Activated T-cell treated with anti-CD3 and anti-CD28 coated beads for 48 hours (primary cell): ENCODE measurements at regions not wholly inside any gene's neighbourhood (a gene's known extent, or its start where the extent isn't known, plus 50 kb on each side); places are given as distances from the start of the nearest gene placed in this dataset.

Experiments used
- DNase-seq: peaks from one replicate; pipeline ENCODE4 v3.0.0-alpha.2; 2020; ENCODE audit warnings: low read depth

DNA sequence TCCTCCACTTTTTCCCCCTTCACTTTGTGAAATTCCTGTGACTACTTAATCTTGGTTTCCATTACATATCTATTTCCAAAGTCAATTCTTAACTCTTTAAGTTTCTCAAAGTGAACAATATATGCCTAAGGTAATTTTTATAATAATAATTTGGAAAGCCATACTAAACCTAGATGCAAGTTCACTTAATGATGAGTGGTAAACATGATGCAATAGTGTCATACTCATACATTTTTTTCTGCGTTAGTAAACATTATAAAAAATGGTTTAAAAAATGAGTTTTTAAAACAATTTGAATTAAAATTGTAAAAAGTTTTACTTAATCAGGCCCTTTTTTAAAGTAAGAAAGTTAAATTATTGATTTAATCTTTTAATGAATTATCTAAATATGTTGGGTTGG, 659.4 kb upstream of the FZD8 start:
- no peak for DNase-seq

GRCh38 chr10:36301139-36301538, 659.0 kb upstream of the FZD8 start:
- no peak for DNase-seq

GRCh38 chr10:36283827-36284226, 641.7 kb upstream of the FZD8 start:
- DNase-seq = no peak

- DNase-seq = no peak
These were observed 639.8 kb upstream of the FZD8 start for GRCh38 chr10:36281831-36282331.

- no peak for DNase-seq
These were observed 638.9 kb upstream of the FZD8 start for GRCh38 chr10:36280890-36281499.

GRCh38 chr10:36280321-36280741, 638.2 kb upstream of the FZD8 start:
- DNase-seq = no peak

DNA sequence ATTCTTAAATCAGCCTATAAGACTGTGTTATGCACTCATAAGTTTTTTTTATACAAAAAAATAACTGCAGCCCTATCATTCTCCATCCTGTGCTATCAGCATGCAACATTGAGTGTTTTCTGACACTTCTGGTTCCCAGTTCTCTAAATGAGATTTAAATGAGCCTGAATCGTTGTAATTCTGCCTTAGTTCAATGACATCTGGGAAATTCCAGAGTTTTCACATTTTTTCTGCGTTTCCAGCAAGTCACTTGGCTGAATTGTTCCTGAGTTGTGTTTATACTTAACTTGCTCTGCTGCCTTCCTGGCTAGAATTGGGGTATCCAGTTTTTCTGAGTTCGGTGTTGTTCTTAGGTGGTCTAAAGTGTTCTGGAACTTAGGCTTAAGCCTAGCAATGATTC, 636.1 kb upstream of the FZD8 start:
- no peak for DNase-seq

DNA sequence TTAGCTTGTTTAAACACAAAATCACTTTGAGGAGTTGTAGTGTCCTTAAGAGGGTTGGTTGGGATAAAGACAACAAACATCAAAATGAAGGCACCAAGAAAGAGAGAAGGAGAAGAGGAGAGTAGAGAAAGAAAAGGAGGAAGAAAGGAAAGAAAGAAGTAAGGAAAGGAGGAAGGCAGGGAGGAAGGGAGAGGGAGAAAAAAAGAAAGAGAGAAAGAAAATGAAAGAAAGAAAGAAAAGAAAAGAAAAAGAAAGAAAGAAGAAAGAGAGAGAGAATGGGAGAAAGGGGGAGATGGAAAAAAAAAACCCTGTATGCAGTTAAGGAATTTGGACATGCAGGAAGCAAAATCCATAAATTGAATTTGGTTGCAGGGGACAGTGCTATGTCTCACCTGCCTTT, 635.4 kb upstream of the FZD8 start:
- DNase-seq = no peak

GRCh38 chr10:36271627-36272340, 629.7 kb upstream of the FZD8 start:
- DNase-seq = no peak

DNA sequence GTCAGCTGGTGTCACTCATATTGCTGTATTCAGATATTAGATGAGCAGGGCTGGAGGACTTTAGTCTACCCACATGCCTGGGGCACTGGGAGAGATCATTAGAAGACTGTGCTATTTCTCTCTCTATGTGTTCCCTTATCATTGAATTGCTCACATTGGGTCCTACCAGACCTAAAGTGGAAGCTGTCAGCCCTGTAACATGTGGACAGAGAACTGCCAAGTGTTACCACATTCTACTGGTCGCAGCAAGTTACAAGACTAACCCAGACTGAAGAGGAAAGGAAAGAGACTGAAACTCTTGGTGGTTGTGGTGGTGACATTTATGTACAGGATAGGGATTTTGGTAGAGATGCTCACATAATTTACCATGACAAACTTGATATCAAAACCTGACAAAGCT, 627.1 kb upstream of the FZD8 start:
- DNase-seq = no peak

DNA sequence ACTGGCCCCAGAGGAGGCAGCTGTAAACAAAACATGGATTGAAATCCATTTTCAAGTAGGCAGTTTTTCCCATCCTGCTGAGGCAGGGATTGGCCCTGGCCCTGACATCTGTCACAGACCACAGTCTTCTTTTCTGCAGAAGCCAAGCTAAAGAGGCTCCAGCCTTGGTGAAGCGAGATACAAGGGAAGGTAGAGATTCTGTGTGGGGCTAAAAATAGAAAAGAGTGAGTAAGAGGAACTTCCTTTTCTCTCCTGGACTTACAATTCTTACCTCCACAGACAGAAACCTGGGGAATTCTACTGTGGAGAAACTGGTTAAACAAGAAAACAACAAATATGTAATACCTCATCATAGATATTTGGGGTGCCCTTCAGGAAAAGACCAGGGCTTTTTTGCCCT, 624.8 kb upstream of the FZD8 start:
- no peak for DNase-seq

DNA sequence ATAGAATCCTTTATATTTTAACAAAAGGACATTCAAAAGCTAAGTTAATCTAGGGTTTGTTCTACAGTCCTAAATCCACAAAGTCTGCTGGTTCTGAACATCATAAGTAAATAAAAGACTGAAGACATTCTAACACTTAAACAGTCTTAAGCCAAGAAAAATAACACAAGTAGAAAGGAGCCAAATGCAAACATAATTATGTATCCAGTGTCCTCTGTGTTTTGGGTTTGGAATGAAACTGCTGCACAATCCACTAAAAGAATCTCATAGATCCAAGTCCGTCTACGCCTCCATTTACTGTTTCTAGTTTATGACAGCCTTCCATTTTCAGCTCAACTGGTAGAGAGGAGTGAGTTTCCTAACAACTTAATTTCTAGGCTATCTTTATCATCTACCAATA, 623.6 kb upstream of the FZD8 start:
- no peak for DNase-seq

- DNase-seq = no peak
These were observed 621.8 kb upstream of the FZD8 start for GRCh38 chr10:36263871-36264270.

DNA sequence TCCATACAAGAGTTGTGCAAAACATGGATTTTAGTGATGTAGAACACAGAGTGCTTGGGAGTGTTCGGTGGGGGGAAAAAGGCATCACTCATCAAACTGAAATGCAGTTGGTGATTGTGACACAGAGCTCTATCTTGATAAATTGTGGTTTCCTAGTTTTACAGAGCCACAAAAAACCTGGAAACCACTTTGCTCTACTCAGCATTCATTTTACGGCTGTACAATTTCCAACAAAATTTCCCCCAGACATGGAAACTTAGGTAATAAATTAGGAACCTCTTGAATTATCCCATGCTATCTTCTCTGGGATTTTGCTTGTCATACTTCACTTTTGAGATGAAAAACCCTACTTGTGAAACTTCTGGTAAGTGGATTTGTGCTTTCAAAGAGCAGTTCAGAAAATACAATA, 614.9 kb upstream of the FZD8 start:
- no peak for DNase-seq

GRCh38 chr10:36256166-36256565, 614.1 kb upstream of the FZD8 start:
- no peak for DNase-seq

DNA sequence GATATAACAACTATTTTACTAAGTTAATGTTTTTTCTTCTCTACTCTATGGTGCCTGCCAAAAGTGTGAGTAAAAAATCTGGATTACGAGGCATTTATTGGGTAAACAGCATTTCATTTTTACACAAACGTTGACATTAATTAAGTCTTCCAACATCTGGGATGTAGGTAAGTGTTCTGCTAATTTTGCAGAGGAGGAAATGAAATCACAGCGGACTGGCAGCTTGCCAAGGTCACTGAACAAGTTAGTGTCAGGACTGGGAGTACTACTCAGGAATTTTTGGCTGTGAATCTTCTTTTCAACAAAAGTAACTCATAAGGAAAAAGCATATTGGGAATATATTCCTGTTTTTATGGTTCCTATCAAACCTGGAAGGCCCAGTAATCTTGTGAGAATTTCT, 612.1 kb upstream of the FZD8 start:
- DNase-seq = no peak

- no peak for DNase-seq
These were observed 611.6 kb upstream of the FZD8 start for GRCh38 chr10:36253731-36254130.

DNA sequence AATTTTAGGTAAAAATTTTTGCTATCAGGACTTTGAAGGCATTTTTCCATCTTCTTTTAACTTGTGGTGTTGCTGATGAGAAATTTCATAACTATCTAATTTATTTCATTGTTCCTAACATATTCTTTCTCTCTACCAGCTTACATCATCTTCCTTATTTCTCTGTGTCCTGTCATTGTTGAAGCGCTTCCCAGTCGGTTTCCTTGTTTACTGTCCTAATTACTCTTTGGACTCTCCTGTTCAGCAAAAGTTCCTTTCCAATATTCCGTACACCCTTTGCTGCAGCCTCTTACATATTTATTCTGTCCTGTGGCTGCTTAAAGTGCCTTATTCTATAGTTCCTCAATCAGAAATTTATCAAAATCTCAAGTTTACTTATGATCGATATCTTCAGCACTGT, 609.0 kb upstream of the FZD8 start:
- DNase-seq = no peak

GRCh38 chr10:36248304-36248981, 606.3 kb upstream of the FZD8 start:
- DNase-seq = no peak

GRCh38 chr10:36247478-36247877, 605.4 kb upstream of the FZD8 start:
- no peak for DNase-seq

DNA sequence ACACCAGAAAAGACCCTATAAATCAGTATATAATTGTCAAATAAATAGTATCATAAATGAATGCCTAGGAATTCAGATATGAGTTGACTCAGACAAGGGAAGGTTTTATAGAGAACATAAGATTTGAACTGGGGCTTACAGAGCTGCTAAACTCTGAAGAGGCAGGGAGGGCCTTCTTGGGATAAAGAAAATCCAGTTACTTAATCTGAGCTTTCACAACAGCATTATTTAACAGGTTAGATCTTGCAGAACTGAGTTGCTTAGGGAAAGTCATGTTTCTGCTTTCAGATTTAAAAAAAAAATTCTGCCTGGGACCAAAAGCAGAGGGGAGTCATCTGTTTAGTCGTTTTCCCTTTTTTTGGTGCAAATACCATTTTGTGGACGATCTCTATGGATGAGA, 594.8 kb upstream of the FZD8 start:
- no peak for DNase-seq

- no peak for DNase-seq
These were observed 594.2 kb upstream of the FZD8 start for GRCh38 chr10:36236341-36236740.

- DNase-seq = no peak
These were observed 590.8 kb upstream of the FZD8 start for GRCh38 chr10:36232935-36233334.
